ENCODE measurements at regions not wholly inside any gene's neighbourhood (a gene's known extent, or its start where the extent isn't known, plus 50 kb on each side); places are given as distances from the start of the nearest gene placed in this dataset.

DNA sequence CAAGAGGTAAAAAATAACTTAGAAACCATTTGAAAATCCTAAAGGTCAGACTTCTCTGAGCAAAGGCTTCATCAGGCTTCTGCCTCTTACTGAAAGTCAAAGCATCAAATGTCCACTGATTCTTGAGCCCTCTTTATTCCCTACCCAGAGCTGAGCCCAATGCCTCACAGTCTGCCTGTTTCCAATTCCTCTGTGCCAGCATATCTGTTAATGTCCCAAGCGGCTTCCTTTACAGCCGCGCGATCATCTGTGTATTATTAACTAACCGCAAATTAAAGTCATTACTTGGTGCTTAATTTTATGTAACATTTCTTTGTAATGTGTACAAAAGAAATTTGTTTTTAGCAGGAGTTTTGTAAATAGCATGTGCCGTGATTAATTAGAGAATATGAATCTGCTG is 418.8 kb upstream of the HNRNPA3 start:
- in situ Hi-C loops (cut with HindIII; ENCODE audit: low pct_unique_long_range_greater_than_20kb, low sequenced_read_pairs): no loop called here
- ChIA-PET CTCF (no interaction called here), POLR2A (no interaction called here)
- no TSS peak for BruUV-seq (replicated peaks)
- no peak for DNase-seq (ENCODE audit: low read depth, low spot score)
- Histone ChIP-seq H3K9me3 (ENCODE audit: control insufficient read depth, insufficient read depth, low read depth, low read length) (no peaks in the 10 kb centered on the region), H3K36me3 (ENCODE audit: control insufficient read depth, insufficient read depth, low read length) (no peaks in the 10 kb centered on the region), H3K4me3 (ENCODE audit: low read depth in 2 of 2, low read length in 2 of 2) (no peak overlapping the region), H3K27ac (ENCODE audit: low read length) (no peak overlapping the region), H3K4me1 (ENCODE audit: control insufficient read depth, insufficient read depth, low read length) (no peaks in the 10 kb centered on the region), H3K27me3 (ENCODE audit: control insufficient read depth, insufficient read depth, low read length) (peaks cover 5% of the 10 kb centered on the region)
- intact Hi-C loops (cut with micrococcal nuclease; ENCODE audit: unreplicated experiment): no loop called here
- ATAC-seq: no peak
- TF ChIP-seq, protein P1, sequence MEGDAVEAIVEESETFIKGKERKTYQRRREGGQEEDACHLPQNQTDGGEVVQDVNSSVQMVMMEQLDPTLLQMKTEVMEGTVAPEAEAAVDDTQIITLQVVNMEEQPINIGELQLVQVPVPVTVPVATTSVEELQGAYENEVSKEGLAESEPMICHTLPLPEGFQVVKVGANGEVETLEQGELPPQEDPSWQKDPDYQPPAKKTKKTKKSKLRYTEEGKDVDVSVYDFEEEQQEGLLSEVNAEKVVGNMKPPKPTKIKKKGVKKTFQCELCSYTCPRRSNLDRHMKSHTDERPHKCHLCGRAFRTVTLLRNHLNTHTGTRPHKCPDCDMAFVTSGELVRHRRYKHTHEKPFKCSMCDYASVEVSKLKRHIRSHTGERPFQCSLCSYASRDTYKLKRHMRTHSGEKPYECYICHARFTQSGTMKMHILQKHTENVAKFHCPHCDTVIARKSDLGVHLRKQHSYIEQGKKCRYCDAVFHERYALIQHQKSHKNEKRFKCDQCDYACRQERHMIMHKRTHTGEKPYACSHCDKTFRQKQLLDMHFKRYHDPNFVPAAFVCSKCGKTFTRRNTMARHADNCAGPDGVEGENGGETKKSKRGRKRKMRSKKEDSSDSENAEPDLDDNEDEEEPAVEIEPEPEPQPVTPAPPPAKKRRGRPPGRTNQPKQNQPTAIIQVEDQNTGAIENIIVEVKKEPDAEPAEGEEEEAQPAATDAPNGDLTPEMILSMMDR (IDR thresholded peaks at IDR 0.05): no peak
- TF ChIP-seq SIN3A (IDR thresholded peaks at IDR 0.05; ENCODE audit: borderline replicate concordance, insufficient read depth, low read depth, low read length) (no peak), POLR2AphosphoS5 (IDR thresholded peaks at IDR 0.05; ENCODE audit: low read depth, low read length) (no peak), TCF7L2 (IDR thresholded peaks at IDR 0.05; ENCODE audit: low read depth, low read length) (no peak)
- TF ChIP-seq, protein P2, sequence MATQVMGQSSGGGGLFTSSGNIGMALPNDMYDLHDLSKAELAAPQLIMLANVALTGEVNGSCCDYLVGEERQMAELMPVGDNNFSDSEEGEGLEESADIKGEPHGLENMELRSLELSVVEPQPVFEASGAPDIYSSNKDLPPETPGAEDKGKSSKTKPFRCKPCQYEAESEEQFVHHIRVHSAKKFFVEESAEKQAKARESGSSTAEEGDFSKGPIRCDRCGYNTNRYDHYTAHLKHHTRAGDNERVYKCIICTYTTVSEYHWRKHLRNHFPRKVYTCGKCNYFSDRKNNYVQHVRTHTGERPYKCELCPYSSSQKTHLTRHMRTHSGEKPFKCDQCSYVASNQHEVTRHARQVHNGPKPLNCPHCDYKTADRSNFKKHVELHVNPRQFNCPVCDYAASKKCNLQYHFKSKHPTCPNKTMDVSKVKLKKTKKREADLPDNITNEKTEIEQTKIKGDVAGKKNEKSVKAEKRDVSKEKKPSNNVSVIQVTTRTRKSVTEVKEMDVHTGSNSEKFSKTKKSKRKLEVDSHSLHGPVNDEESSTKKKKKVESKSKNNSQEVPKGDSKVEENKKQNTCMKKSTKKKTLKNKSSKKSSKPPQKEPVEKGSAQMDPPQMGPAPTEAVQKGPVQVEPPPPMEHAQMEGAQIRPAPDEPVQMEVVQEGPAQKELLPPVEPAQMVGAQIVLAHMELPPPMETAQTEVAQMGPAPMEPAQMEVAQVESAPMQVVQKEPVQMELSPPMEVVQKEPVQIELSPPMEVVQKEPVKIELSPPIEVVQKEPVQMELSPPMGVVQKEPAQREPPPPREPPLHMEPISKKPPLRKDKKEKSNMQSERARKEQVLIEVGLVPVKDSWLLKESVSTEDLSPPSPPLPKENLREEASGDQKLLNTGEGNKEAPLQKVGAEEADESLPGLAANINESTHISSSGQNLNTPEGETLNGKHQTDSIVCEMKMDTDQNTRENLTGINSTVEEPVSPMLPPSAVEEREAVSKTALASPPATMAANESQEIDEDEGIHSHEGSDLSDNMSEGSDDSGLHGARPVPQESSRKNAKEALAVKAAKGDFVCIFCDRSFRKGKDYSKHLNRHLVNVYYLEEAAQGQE (IDR thresholded peaks at IDR 0.05; ENCODE audit: insufficient read depth in 1 of 2, low read depth in 2 of 2, low read length in 1 of 2): no peak

DNA sequence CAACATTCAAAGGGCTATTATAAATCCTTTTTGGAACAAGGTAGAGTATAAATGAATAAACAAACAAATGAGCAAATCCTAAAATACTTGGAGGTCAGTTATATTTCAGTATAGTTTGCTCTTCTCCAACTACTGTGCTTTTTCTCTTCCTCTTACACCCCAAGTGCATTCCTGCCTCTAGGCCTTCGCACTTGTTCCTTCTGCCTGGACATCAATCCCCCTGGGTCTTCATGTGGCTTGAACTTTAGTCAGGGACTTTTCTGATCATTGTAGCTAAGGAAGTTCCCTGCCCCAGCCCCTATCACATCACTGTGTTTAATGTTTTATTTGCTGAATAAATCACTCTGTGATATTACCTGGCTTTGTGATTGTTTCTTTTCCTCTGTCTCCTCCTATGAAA is 418.2 kb upstream of the HNRNPA3 start:
- DNase-seq (ENCODE audit: low read depth, low spot score) (no peak), ATAC-seq (no peak)
- no peaks in the 10 kb centered on the region for H3K36me3 ChIP-seq (ENCODE audit: control insufficient read depth, insufficient read depth, low read length)
- no peak overlapping the region for H3K4me3 ChIP-seq (ENCODE audit: low read depth in 2 of 2, low read length in 2 of 2)
- intact Hi-C loops (cut with micrococcal nuclease; ENCODE audit: unreplicated experiment) (no loop called here), in situ Hi-C loops (cut with HindIII; ENCODE audit: low pct_unique_long_range_greater_than_20kb, low sequenced_read_pairs) (no loop called here)
- no peak for TF ChIP-seq SIN3A (IDR thresholded peaks at IDR 0.05; ENCODE audit: borderline replicate concordance, insufficient read depth, low read depth, low read length)
- TF ChIP-seq, protein P2 (IDR thresholded peaks at IDR 0.05; ENCODE audit: insufficient read depth in 1 of 2, low read depth in 2 of 2, low read length in 1 of 2): no peak
- TF ChIP-seq POLR2AphosphoS5 (IDR thresholded peaks at IDR 0.05; ENCODE audit: low read depth, low read length): no peak
- TF ChIP-seq, protein P1 (IDR thresholded peaks at IDR 0.05): no peak
- TF ChIP-seq TCF7L2 (IDR thresholded peaks at IDR 0.05; ENCODE audit: low read depth, low read length): no peak
- H3K27ac ChIP-seq (ENCODE audit: low read length): no peak overlapping the region
- no TSS peak for BruUV-seq (replicated peaks)
- H3K4me1 ChIP-seq (ENCODE audit: control insufficient read depth, insufficient read depth, low read length): no peaks in the 10 kb centered on the region
- ChIA-PET POLR2A (no interaction called here), CTCF (no interaction called here)
- H3K9me3 ChIP-seq (ENCODE audit: control insufficient read depth, insufficient read depth, low read depth, low read length): no peaks in the 10 kb centered on the region
- peaks cover 5% of the 10 kb centered on the region for H3K27me3 ChIP-seq (ENCODE audit: control insufficient read depth, insufficient read depth, low read length)
